ENCODE measurements at regions not wholly inside any gene's neighbourhood (a gene's known extent, or its start where the extent isn't known, plus 50 kb on each side); places are given as distances from the start of the nearest gene placed in this dataset.

- Histone ChIP-seq H3K27ac (no peak overlapping the region), H3K9me3 (no peaks in the 10 kb centered on the region)
These were observed 802.7 kb downstream of the SLC16A7 start for GRCh38 chr12:60398547-60398946.

GRCh38 chr12:60399064-60399463, 803.2 kb downstream of the SLC16A7 start:
- Histone ChIP-seq H3K4me1 (no peaks in the 10 kb centered on the region), H3K27me3 (no peaks in the 10 kb centered on the region), H3K4me3 (no peak overlapping the region), H3K27ac (no peak overlapping the region), H3K9me3 (no peaks in the 10 kb centered on the region), H3K36me3 (no peaks in the 10 kb centered on the region)
- WGBS, 2 donors = 95 to 96% methylated on average over 5 of the region's 5 CpGs
- DNase-seq (ENCODE audit: low spot score in 2 of 2) = no peak
- TF ChIP-seq CTCF (IDR thresholded peaks at IDR 0.05) = no peak
- TF ChIP-seq POLR2A (IDR thresholded peaks at IDR 0.05) = no peak
- TF ChIP-seq EP300 (IDR thresholded peaks at IDR 0.05) = no peak

More at GRCh38 chr12:60398547-60398946, 802.7 kb downstream of the SLC16A7 start:
- Histone ChIP-seq H3K36me3 (no peaks in the 10 kb centered on the region), H3K4me3 (no peak overlapping the region), H3K4me1 (no peaks in the 10 kb centered on the region), H3K27me3 (no peaks in the 10 kb centered on the region)
- 25 to 48% methylated on average over 1 of the region's 1 CpG for WGBS, 2 donors
- DNase-seq (ENCODE audit: low spot score in 2 of 2) = no peak
- TF ChIP-seq POLR2A (IDR thresholded peaks at IDR 0.05) = no peak
- TF ChIP-seq EP300 (IDR thresholded peaks at IDR 0.05) = no peak
- TF ChIP-seq CTCF (IDR thresholded peaks at IDR 0.05) = no peak

GRCh38 chr12:60402996-60403395, 807.2 kb downstream of the SLC16A7 start:
- H3K4me1 ChIP-seq = no peaks in the 10 kb centered on the region
- H3K4me3 ChIP-seq = no peak overlapping the region
- no peak for TF ChIP-seq EP300 (IDR thresholded peaks at IDR 0.05)
- H3K27me3 ChIP-seq = no peaks in the 10 kb centered on the region
- H3K27ac ChIP-seq = no peak overlapping the region
- H3K9me3 ChIP-seq = no peaks in the 10 kb centered on the region
- no peaks in the 10 kb centered on the region for H3K36me3 ChIP-seq
- WGBS, 2 donors = 87 to 88% methylated on average over 3 of the region's 3 CpGs
- DNase-seq (ENCODE audit: low spot score in 2 of 2) = no peak

GRCh38 chr12:60415351-60415750, 819.5 kb downstream of the SLC16A7 start:
- H3K4me3 ChIP-seq = no peak overlapping the region
- WGBS, 2 donors = 88 to 97% methylated on average over 1 of the region's 1 CpG
- TF ChIP-seq CTCF (IDR thresholded peaks at IDR 0.05) (no peak), EP300 (IDR thresholded peaks at IDR 0.05) (no peak), POLR2A (IDR thresholded peaks at IDR 0.05) (no peak)
- DNase-seq (ENCODE audit: low spot score in 2 of 2) = no peak
- H3K27me3 ChIP-seq = no peaks in the 10 kb centered on the region
- peaks cover 0 to 5% (median 0%) of the 10 kb centered on the region in 4 donors for H3K9me3 ChIP-seq
- H3K4me1 ChIP-seq = no peaks in the 10 kb centered on the region
- no peaks in the 10 kb centered on the region for H3K36me3 ChIP-seq
- H3K27ac ChIP-seq = no peak overlapping the region

GRCh38 chr12:60419986-60420385, 824.2 kb downstream of the SLC16A7 start:
- no peak for DNase-seq (ENCODE audit: low spot score in 2 of 2)
- Histone ChIP-seq H3K9me3 (peaks cover 0 to 5% (median 0%) of the 10 kb centered on the region in 4 donors), H3K27me3 (no peaks in the 10 kb centered on the region), H3K4me1 (no peaks in the 10 kb centered on the region), H3K27ac (no peak overlapping the region), H3K4me3 (no peak overlapping the region), H3K36me3 (no peaks in the 10 kb centered on the region)
- WGBS, 2 donors = 66 to 79% methylated on average over 2 of the region's 2 CpGs
- TF ChIP-seq EP300 (IDR thresholded peaks at IDR 0.05) = no peak
- TF ChIP-seq CTCF (IDR thresholded peaks at IDR 0.05) = no peak
- TF ChIP-seq POLR2A (IDR thresholded peaks at IDR 0.05) = no peak

- no peaks in the 10 kb centered on the region for H3K27me3 ChIP-seq
- no peaks in the 10 kb centered on the region for H3K9me3 ChIP-seq
- no peak overlapping the region for H3K27ac ChIP-seq
- TF ChIP-seq CTCF (IDR thresholded peaks at IDR 0.05) (no peak), EP300 (IDR thresholded peaks at IDR 0.05) (no peak), POLR2A (IDR thresholded peaks at IDR 0.05) (no peak)
- no peaks in the 10 kb centered on the region for H3K4me1 ChIP-seq
- no peak for DNase-seq (ENCODE audit: low spot score in 2 of 2)
- no peak overlapping the region for H3K4me3 ChIP-seq
- WGBS, 2 donors = 96% methylated on average over 1 of the region's 1 CpG
- H3K36me3 ChIP-seq = no peaks in the 10 kb centered on the region
These were observed 825.9 kb downstream of the SLC16A7 start for GRCh38 chr12:60421741-60422140.
